Calu3 (cell line): ENCODE measurements at regions not wholly inside any gene's neighbourhood (a gene's known extent, or its start where the extent isn't known, plus 50 kb on each side); places are given as distances from the start of the nearest gene placed in this dataset.

Experiments used
- BruUV-seq: library from RNA; stranded (reverse); fragments of 400-500 nt; replicated peaks from 2 replicates; lab custom pipeline; 2021; lab: Mats Ljungman, UMichigan
- CTCF ChIA-PET: fragments of 300-600 bp; sonication (Branson Sonifier 250); formaldehyde crosslinking; loops from one replicate; lab custom pipeline; 2022; ENCODE audit warnings: antibody characterized with exemption; lab: Charles Lee
- DNase-seq: peaks from one replicate; pipeline ENCODE4 v3.0.0; 2022
- H3K27ac Mint-ChIP-seq: one replicate; pipeline ENCODE4 v1.8.0; 2022; ENCODE audit warnings: mixed read lengths; ENCODE audit not compliant: unreplicated experiment
- H3K27me3 Mint-ChIP-seq: one replicate; pipeline ENCODE4 v1.8.0; 2022; ENCODE audit warnings: mixed read lengths; ENCODE audit not compliant: unreplicated experiment
- H3K36me3 Mint-ChIP-seq: one replicate; pipeline ENCODE4 v1.8.0; 2022; ENCODE audit warnings: mild to moderate bottlenecking, moderate library complexity, mixed read lengths; ENCODE audit not compliant: insufficient read depth, unreplicated experiment
- H3K4me1 Mint-ChIP-seq: one replicate; pipeline ENCODE4 v1.8.0; 2022; ENCODE audit warnings: mild to moderate bottlenecking, low read depth, mixed read lengths; ENCODE audit not compliant: unreplicated experiment
- H3K4me3 Mint-ChIP-seq: one replicate; pipeline ENCODE4 v1.8.0; 2022; ENCODE audit warnings: mild to moderate bottlenecking, low read depth, moderate library complexity, mixed read lengths; ENCODE audit not compliant: unreplicated experiment
- H3K9me3 Mint-ChIP-seq: one replicate; pipeline ENCODE4 v1.8.0; 2022; ENCODE audit warnings: low read depth, mixed read lengths; ENCODE audit not compliant: unreplicated experiment
- intact Hi-C: fragments of 100-400 bp; cut with micrococcal nuclease; formaldehyde crosslinking; loops from one replicate; pipeline ENCODE4 v1.10.0; 2022; ENCODE audit not compliant: unreplicated experiment
- TF ChIP-seq, protein P1 (sequence below): fragments of 200-600 bp; IDR thresholded peaks from one replicate; pipeline ENCODE4 v1.8.0; 2022; ENCODE audit warnings: antibody characterized with exemption; ENCODE audit not compliant: unreplicated experiment

DNA sequence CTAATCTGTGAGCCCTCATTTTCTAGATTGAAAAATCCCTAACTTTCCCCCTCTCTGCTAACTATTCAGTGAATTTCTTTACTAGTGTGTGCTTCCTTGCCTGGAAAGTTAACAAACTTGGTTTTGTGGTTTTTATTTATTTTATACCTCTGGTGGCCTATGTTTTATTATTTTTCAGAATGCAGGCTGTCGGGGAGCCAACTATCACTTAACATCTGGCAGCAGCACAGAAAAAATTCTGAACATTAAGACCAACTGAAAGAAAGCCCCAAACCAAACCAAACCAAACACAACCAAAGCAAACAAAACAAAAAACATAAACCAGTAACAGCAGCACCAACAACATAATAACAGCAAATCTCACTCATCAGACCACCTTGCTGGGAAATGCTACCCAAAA, 109.0 kb upstream of the KL start:
- CTCF ChIA-PET, result no interaction called here
- intact Hi-C loops, result no loop called here

DNA sequence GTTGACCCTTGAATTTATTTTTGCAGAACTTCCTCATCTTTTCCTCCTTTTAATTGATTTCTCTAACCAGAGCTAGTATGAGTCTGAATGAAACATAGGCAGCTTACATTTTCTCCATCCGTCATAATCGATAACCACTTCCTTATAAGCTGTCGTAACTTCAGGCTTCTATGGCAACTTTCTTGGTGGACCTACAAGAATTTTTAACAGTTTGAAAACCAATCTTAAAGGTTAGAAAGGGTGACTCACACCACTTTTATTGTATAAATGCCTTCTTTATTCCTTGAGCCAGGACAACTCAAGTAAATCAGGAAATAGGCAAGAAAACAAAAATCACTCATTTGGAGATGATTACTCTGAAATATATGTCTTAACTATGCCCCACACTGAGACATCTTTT, 105.7 kb upstream of the KL start:
- intact Hi-C loops, result no loop called here
- no peaks in the 10 kb centered on the region for H3K27me3 Mint-ChIP-seq
- H3K9me3 Mint-ChIP-seq, result no peaks in the 10 kb centered on the region
- no peak for DNase-seq
- CTCF ChIA-PET, result no interaction called here
- TF ChIP-seq, protein P1, sequence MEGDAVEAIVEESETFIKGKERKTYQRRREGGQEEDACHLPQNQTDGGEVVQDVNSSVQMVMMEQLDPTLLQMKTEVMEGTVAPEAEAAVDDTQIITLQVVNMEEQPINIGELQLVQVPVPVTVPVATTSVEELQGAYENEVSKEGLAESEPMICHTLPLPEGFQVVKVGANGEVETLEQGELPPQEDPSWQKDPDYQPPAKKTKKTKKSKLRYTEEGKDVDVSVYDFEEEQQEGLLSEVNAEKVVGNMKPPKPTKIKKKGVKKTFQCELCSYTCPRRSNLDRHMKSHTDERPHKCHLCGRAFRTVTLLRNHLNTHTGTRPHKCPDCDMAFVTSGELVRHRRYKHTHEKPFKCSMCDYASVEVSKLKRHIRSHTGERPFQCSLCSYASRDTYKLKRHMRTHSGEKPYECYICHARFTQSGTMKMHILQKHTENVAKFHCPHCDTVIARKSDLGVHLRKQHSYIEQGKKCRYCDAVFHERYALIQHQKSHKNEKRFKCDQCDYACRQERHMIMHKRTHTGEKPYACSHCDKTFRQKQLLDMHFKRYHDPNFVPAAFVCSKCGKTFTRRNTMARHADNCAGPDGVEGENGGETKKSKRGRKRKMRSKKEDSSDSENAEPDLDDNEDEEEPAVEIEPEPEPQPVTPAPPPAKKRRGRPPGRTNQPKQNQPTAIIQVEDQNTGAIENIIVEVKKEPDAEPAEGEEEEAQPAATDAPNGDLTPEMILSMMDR, result no peak
- peaks cover 17% of the 10 kb centered on the region for H3K4me1 Mint-ChIP-seq
- H3K27ac Mint-ChIP-seq, result peak overlapping the region; percentile 91
- peak overlapping the region; percentile 58 for H3K4me3 Mint-ChIP-seq
- no peaks in the 10 kb centered on the region for H3K36me3 Mint-ChIP-seq
- no TSS peak for BruUV-seq

More for the DNA sequence above, 109.0 kb upstream of the KL start:
- H3K27ac Mint-ChIP-seq, result no peak overlapping the region
- H3K36me3 Mint-ChIP-seq, result no peaks in the 10 kb centered on the region
- BruUV-seq, result no TSS peak
- TF ChIP-seq, protein P1, result no peak
- no peak overlapping the region for H3K4me3 Mint-ChIP-seq
- H3K4me1 Mint-ChIP-seq, result peaks cover 26% of the 10 kb centered on the region
- no peaks in the 10 kb centered on the region for H3K9me3 Mint-ChIP-seq
- H3K27me3 Mint-ChIP-seq, result no peaks in the 10 kb centered on the region
- DNase-seq, result no peak

DNA sequence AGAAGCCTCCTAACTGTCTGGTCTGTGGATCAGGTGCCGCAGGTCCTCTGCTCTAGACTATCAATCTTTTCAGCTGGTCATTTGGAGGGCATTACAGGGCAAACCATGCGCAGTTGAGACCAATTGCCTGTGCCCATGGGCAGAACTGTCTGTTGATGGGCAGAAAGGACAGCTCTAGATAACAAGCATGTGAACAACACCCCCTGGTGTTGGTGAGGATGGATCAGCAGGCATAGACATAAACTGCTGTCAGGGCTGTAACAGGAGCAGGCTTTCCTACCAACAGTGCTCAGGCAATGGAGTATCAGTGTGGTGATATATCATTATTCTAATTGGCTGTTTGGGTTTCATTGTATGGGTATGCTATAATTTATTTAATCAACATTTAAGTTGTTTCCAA, 104.7 kb upstream of the KL start:
- Mint-ChIP-seq H3K4me3 (no peak overlapping the region), H3K27me3 (no peaks in the 10 kb centered on the region), H3K9me3 (peaks cover 3% of the 10 kb centered on the region), H3K36me3 (no peaks in the 10 kb centered on the region), H3K27ac (no peak overlapping the region), H3K4me1 (peaks cover 16% of the 10 kb centered on the region)
- no TSS peak for BruUV-seq
- intact Hi-C loops, result no loop called here
- TF ChIP-seq, protein P1, result no peak
- DNase-seq, result peak; percentile 16
- CTCF ChIA-PET, result no interaction called here

DNA sequence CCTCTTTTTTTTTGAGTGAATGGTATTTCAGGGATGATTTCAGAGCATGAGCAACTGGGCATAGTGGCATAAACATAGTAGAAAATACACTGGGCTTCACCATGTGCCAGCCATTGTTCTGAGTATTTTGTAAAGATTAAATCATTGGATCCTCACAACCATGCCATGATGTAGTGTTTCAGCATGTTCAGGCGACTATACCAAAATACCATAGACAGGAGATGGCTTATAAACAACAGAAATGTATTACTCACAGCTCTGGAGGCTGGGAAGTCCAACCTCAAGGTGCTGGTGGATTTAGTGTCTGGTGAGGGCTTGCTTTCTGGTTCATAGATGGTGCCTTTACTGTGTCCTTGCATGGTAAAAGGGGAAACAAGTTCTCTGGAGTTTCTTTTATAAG, 101.5 kb upstream of the KL start:
- no peak overlapping the region for H3K27ac Mint-ChIP-seq
- no TSS peak for BruUV-seq
- H3K36me3 Mint-ChIP-seq, result no peaks in the 10 kb centered on the region
- DNase-seq, result no peak
- CTCF ChIA-PET, result interaction anchor here (0.6 kb wide), 1 partner anchor 40 kb away, joined by 4 read pairs; no protein-coding TSS in a partner anchor
- H3K9me3 Mint-ChIP-seq, result peaks cover 8% of the 10 kb centered on the region
- intact Hi-C loops, result no loop called here
- H3K4me1 Mint-ChIP-seq, result peaks cover 16% of the 10 kb centered on the region
- no peaks in the 10 kb centered on the region for H3K27me3 Mint-ChIP-seq
- TF ChIP-seq, protein P1, result no peak
- no peak overlapping the region for H3K4me3 Mint-ChIP-seq
